Uterus (tissue), 3 donors: ENCODE measurements at regions not wholly inside any gene's neighbourhood (a gene's known extent, or its start where the extent isn't known, plus 50 kb on each side); places are given as distances from the start of the nearest gene placed in this dataset.

Experiments used
- DNase-seq, 2 donors: peaks; one replicate each; pipeline ENCODE4 v3.0.0-alpha.2; 2019 to 2020
- H3K27ac ChIP-seq, 2 donors: fragments of 200-600 bp; sonication (generic); 1 replicate in 1 of 2; 2 replicates in 1 of 2; pipeline ENCODE4 v1.5.1; 2016 to 2018
- H3K27me3 ChIP-seq, 2 donors: fragments of 200-600 bp; sonication (generic); one replicate each; pipeline ENCODE4 v1.5.1; 2018 to 2019; ENCODE audit warnings: control low read depth in 1 of 2
- H3K36me3 ChIP-seq, 2 donors: fragments of 200-600 bp; sonication (generic); one replicate each; pipeline ENCODE4 v1.5.1; 2019; ENCODE audit warnings: control low read depth in 1 of 2
- H3K4me1 ChIP-seq, 2 donors: fragments of 200-600 bp; sonication (generic); one replicate each; pipeline ENCODE4 v1.5.1; 2018 to 2019; ENCODE audit warnings: control low read depth in 1 of 2
- H3K4me3 ChIP-seq, 2 donors: fragments of 200-600 bp; sonication (generic); 1 replicate in 1 of 2; 2 replicates in 1 of 2; pipeline ENCODE4 v1.5.1; 2018 to 2019; ENCODE audit warnings: mild to moderate bottlenecking in 1 of 2
- H3K9me3 ChIP-seq, 2 donors: fragments of 200-600 bp; sonication (generic); one replicate each; pipeline ENCODE4 v1.5.1; 2019; ENCODE audit warnings: control low read depth in 1 of 2
- POLR2A ChIP-seq, 2 donors: fragments of 450-650 bp; IDR thresholded peaks; one replicate each; pipeline ENCODE4 v1.6.1; 2016; ENCODE audit warnings: antibody characterized with exemption in 2 of 2, mild to moderate bottlenecking in 1 of 2, moderate library complexity in 1 of 2
- intact Hi-C: fragments of 100-400 bp; cut with DNase I; formaldehyde crosslinking; loops from one replicate; pipeline ENCODE4 v1.15.1; 2023; ENCODE audit warnings: low total_unique reads
- TF ChIP-seq, protein P1 (sequence below), 4 experiments: fragments of 200-600 bp in 2 of 4; fragments of 450-650 bp in 2 of 4; sonication (generic) in 2 of 4; IDR thresholded peaks; one replicate each; pipeline ENCODE4 v1.5.1; 2016 to 2019; ENCODE audit warnings: antibody characterized with exemption in 4 of 4, mild to moderate bottlenecking in 2 of 4, moderate library complexity in 1 of 4
- donor health status: DM: yes; HTN: yes; CAD: no.

DNA sequence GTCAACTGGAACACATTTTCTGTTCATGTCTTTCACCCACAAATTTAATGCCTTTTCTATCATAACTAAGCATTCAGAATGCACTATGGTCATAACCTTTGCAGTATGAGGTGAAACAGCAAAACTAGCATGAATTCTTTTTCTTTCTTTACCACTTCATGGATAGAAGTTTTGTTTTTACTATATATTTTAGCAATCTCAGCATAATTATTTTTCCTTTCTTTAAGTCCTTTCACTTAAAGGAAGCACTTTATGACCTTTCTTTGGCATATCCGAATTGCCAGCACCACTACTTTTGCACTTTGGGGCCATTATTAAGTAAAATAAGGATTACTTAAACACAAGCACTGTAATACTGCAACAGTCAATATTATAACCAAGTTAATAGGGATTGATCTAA lies 115.1 kb upstream of the DKK2 start:
- no peaks in the 10 kb centered on the region for H3K27me3 ChIP-seq
- no peaks in the 10 kb centered on the region for H3K9me3 ChIP-seq
- intact Hi-C loops, result no loop called here
- TF ChIP-seq POLR2A (IDR thresholded peaks at IDR 0.05), result no peak
- TF ChIP-seq, protein P1, sequence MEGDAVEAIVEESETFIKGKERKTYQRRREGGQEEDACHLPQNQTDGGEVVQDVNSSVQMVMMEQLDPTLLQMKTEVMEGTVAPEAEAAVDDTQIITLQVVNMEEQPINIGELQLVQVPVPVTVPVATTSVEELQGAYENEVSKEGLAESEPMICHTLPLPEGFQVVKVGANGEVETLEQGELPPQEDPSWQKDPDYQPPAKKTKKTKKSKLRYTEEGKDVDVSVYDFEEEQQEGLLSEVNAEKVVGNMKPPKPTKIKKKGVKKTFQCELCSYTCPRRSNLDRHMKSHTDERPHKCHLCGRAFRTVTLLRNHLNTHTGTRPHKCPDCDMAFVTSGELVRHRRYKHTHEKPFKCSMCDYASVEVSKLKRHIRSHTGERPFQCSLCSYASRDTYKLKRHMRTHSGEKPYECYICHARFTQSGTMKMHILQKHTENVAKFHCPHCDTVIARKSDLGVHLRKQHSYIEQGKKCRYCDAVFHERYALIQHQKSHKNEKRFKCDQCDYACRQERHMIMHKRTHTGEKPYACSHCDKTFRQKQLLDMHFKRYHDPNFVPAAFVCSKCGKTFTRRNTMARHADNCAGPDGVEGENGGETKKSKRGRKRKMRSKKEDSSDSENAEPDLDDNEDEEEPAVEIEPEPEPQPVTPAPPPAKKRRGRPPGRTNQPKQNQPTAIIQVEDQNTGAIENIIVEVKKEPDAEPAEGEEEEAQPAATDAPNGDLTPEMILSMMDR (IDR thresholded peaks at IDR 0.05), result no peak
- H3K27ac ChIP-seq, result no peak overlapping the region
- no peak overlapping the region for H3K4me3 ChIP-seq
- H3K36me3 ChIP-seq, result no peaks in the 10 kb centered on the region
- H3K4me1 ChIP-seq, result no peaks in the 10 kb centered on the region
- DNase-seq, result no peak

DNA sequence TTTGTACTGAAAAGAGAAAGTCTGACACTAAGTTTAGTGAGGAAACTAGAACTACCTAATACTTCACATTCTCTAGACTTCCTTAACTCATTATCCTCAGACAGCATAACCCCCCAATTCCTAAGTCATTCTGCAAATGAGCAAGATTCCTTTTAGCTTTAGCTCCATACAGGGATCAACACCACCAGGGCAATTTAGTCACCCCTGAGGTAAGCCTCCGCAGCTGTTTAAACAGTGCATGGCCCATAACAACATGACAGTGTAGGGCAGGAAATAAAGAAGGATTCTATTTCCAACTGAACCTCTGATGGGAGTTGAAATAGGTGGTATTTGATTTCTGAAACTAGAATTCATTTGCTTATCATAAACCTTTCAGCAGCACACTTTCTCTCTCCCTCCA lies 112.8 kb upstream of the DKK2 start:
- Histone ChIP-seq H3K9me3 (no peaks in the 10 kb centered on the region), H3K36me3 (no peaks in the 10 kb centered on the region), H3K4me1 (no peaks in the 10 kb centered on the region), H3K27ac (no peak overlapping the region), H3K27me3 (no peaks in the 10 kb centered on the region), H3K4me3 (no peak overlapping the region)
- no peak for DNase-seq
- intact Hi-C loops, result no loop called here
- TF ChIP-seq POLR2A (IDR thresholded peaks at IDR 0.05), result no peak
- TF ChIP-seq, protein P1 (IDR thresholded peaks at IDR 0.05), result no peak

DNA sequence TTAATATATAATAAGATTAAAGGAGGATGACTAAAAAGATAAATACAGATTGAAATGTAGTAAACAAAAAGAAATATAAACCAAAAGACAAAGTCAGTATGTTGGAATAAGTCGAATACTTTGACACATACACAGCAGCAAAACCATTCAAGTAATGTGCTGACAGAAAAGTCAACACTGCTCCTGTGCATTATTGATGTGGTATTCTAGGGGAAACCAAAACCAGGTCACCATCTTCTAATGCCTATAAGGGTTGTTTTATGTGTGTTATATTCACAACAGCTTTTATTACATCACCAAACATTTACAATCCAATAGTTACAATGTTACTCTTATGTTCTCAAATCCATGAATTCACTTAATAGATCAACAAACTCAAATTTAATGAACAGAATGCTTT lies 111.8 kb upstream of the DKK2 start:
- H3K4me3 ChIP-seq, result no peak overlapping the region
- no peaks in the 10 kb centered on the region for H3K27me3 ChIP-seq
- no peak overlapping the region for H3K27ac ChIP-seq
- TF ChIP-seq, protein P1 (IDR thresholded peaks at IDR 0.05), result no peak
- no peak for TF ChIP-seq POLR2A (IDR thresholded peaks at IDR 0.05)
- no peaks in the 10 kb centered on the region for H3K9me3 ChIP-seq
- no peaks in the 10 kb centered on the region for H3K36me3 ChIP-seq
- no peaks in the 10 kb centered on the region for H3K4me1 ChIP-seq
- no peak for DNase-seq
- intact Hi-C loops, result no loop called here

DNA sequence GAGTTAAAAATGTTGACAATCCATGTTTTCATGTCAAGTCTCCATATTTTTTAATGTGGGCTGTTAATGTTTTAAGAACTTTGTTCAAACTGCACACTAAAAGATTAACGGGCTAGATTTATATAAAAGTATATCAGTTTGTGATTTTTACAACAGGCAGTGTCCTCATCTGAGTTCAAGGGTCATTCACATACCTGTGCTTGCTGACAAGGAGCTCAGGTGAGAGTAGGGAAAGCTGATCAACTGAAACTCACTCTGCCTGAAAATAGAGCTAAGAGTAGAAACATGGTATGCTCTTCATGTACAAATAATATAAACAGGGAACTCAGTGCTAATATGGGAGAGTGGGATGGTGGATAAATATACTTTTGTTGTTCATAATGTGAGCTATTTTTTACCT lies 102.3 kb upstream of the DKK2 start:
- Histone ChIP-seq H3K27ac (no peak overlapping the region), H3K9me3 (no peaks in the 10 kb centered on the region), H3K4me1 (no peaks in the 10 kb centered on the region), H3K4me3 (no peak overlapping the region), H3K36me3 (no peaks in the 10 kb centered on the region), H3K27me3 (no peaks in the 10 kb centered on the region)
- intact Hi-C loops, result no loop called here
- TF ChIP-seq, protein P1 (IDR thresholded peaks at IDR 0.05), result no peak
- TF ChIP-seq POLR2A (IDR thresholded peaks at IDR 0.05), result no peak
- DNase-seq, result no peak

DNA sequence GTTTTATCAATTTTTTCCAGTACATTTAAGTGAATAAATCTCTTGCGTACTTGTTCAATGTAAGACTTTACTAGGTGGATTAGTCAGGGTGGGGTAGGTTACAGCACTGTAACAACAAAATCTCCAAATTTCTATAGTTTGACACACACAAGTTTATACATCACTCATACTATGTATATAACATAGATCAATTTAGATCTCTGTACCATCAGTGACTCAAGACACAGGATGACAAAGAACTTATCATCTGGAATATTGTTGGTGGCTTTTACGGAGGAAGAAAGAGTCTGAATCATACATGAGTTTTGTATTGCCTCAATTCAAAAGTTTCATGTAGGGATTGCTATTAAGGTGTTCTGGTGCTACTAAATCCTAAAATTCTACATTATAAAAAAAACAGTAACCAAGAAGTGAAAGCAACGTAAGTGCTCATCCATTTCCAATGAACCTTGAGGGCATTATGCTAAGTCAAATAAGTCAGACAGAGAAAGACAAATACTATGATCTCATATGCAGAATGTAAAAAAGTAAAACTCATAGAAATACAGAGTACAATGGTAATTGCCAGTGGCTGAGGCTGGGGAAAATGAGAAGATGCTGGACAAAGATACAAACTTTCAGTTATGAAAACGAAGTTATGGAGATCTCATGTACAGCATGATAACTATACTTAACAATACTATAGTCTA lies 98.0 kb upstream of the DKK2 start:
- intact Hi-C loops, result no loop called here
- Histone ChIP-seq H3K27ac (no peak overlapping the region), H3K9me3 (no peaks in the 10 kb centered on the region), H3K4me1 (no peaks in the 10 kb centered on the region), H3K4me3 (no peak overlapping the region), H3K27me3 (no peaks in the 10 kb centered on the region), H3K36me3 (no peaks in the 10 kb centered on the region)
- TF ChIP-seq, protein P1 (IDR thresholded peaks at IDR 0.05), result no peak
- TF ChIP-seq POLR2A (IDR thresholded peaks at IDR 0.05), result no peak
- DNase-seq, result no peak
